IPS-15b (cell line): ENCODE measurements at regions not wholly inside any gene's neighbourhood (a gene's known extent, or its start where the extent isn't known, plus 50 kb on each side); places are given as distances from the start of the nearest gene placed in this dataset.
"Not testable (repeated sequence)": the region's sequence is repeated elsewhere in the genome, so short reads cannot be mapped to it uniquely, and the experiment has no call there.

Experiments used
- H3K27me3 ChIP-seq: one replicate; pipeline ENCODE4 v1.6.1; 2013; ENCODE audit warnings: low read length; ENCODE audit not compliant: control insufficient read depth, insufficient read depth
- H3K36me3 ChIP-seq: one replicate; pipeline ENCODE4 v1.6.1; 2013; ENCODE audit warnings: low read length; ENCODE audit not compliant: control insufficient read depth, insufficient read depth
- H3K4me1 ChIP-seq: one replicate; pipeline ENCODE4 v1.6.1; 2013; ENCODE audit warnings: mild to moderate bottlenecking, low read length; ENCODE audit not compliant: control insufficient read depth, insufficient read depth
- H3K4me3 ChIP-seq: one replicate; pipeline ENCODE4 v1.5.1; 2013; ENCODE audit warnings: low read depth, low read length
- H3K9ac ChIP-seq: one replicate; pipeline ENCODE4 v1.6.1; 2013; ENCODE audit warnings: low read depth, mild to moderate bottlenecking, low read length
- H3K9me3 ChIP-seq: one replicate; pipeline ENCODE4 v1.6.1; 2013; ENCODE audit warnings: mild to moderate bottlenecking, low read length; ENCODE audit not compliant: control insufficient read depth, insufficient read depth

DNA sequence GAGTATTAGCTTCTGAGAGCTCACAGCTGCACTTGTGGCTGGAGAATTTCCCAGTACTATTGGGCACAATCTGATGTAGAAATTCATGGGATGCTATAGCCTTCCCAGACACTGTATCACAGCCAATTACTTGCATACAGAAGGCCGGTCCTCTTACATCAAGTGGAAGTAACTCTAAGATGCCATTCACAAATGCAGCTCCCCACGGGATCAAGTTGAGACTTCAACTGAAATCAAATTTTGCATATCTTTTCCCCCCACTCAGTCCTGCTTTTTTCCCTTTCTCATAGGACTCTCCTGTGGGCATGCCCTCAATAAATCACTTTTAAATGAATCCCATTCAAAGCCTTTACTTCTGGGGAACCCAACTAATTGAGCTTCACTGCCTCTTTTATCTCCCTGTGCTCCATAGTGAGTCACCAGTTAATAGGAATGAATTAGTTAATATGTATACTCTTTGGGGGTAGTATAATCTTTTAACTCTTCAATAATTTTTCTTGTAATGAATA, 1970.8 kb downstream of the OLFM4 start:
- Histone ChIP-seq H3K4me3 (no peak overlapping the region), H3K9ac (no peak overlapping the region), H3K36me3 (no peaks in the 10 kb centered on the region), H3K27me3 (no peaks in the 10 kb centered on the region), H3K9me3 (peaks cover 6% of the 10 kb centered on the region), H3K4me1 (peaks cover 31% of the 10 kb centered on the region)

DNA sequence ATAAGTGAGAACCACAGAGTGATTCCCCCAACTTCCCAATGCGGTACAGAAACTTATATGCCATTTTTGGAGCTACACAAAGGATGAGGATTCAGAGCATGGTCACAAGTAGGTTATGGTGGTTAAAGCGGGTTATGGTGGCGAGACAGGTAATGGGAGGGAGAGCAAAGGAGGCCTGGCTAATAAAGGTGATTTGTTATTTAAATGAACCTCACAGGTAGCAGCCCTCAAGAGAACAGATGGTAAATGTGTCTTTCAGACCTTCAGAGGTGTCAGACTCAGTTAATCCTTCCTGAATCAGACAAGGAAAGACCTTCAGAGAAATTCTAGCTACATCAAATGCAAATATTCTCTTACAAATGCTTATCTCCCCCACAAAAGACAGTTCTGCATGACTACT, 1971.4 kb downstream of the OLFM4 start:
- peaks cover 6% of the 10 kb centered on the region for H3K9me3 ChIP-seq
- H3K4me3 ChIP-seq = no peak overlapping the region
- H3K9ac ChIP-seq = no peak overlapping the region
- peaks cover 4% of the 10 kb centered on the region for H3K36me3 ChIP-seq
- no peaks in the 10 kb centered on the region for H3K27me3 ChIP-seq
- peaks cover 31% of the 10 kb centered on the region for H3K4me1 ChIP-seq

DNA sequence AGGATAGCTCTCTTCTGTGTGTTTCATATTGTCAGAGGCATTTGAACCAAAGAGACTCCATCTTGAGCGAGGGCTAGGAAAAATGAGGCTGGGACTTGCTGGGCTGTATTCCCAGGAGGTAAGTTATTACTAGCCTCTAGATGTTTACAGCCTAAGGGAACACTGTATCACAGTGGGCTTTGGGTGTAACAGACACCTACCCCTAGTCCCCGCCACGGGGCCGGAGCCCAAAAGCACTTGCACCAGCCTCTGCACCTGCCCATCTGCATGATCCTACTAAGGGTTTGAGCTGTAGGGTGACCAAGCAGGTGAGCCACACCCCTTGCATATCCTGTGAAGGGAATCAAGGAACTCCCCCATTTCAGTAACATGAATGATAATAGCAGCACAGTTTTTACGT, 1972.2 kb downstream of the OLFM4 start:
- peaks cover 6% of the 10 kb centered on the region for H3K9me3 ChIP-seq
- H3K27me3 ChIP-seq = no peaks in the 10 kb centered on the region
- peak overlapping the region; percentile 26 for H3K9ac ChIP-seq
- peak overlapping the region; percentile 2 for H3K4me3 ChIP-seq
- H3K4me1 ChIP-seq = peaks cover 31% of the 10 kb centered on the region
- peaks cover 7% of the 10 kb centered on the region for H3K36me3 ChIP-seq

DNA sequence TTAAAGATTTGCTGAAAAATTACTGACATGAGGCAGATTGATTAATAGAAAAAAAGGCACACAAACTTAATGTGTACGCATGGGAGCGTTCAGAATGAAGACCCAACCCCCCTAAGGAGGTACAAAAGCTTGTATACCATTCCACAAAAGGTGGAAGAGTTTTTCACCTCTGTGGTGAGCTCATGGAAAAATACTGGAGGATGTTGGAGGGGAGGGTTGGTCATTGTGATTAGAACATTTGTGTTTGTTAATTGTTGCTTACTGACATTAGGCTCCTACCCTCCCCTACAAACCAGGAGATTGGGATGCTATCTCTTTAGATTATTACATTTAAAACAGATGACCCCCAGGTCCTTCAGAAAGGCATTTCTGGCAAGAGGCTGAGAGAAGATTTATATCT, 1973.3 kb downstream of the OLFM4 start:
- Histone ChIP-seq H3K4me3 (no peak overlapping the region), H3K9me3 (no peaks in the 10 kb centered on the region), H3K4me1 (peaks cover 31% of the 10 kb centered on the region), H3K36me3 (peaks cover 7% of the 10 kb centered on the region), H3K27me3 (no peaks in the 10 kb centered on the region), H3K9ac (no peak overlapping the region)

DNA sequence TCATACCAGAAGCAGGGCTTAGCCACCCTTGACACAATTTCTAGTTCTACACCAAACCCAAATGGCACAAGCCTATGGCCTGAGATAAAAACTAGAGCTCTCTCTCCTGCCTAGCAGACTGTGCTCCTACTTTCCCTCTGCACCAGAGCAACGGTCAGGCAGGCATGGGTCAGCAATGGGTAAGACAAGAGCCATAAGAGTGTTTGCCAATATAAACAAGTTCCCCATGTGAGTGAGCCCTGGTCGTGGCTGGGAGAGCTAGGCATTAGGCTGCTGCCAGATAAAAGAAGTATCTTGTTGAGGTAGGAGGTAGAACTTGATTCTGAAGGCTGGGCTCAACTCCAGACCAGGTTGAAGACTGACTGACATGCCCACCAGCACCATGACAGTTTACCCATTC, 1979.1 kb downstream of the OLFM4 start:
- Histone ChIP-seq H3K9ac (no peak overlapping the region), H3K27me3 (no peaks in the 10 kb centered on the region), H3K4me1 (no peaks in the 10 kb centered on the region), H3K36me3 (peaks cover 7% of the 10 kb centered on the region), H3K4me3 (no peak overlapping the region), H3K9me3 (no peaks in the 10 kb centered on the region)

DNA sequence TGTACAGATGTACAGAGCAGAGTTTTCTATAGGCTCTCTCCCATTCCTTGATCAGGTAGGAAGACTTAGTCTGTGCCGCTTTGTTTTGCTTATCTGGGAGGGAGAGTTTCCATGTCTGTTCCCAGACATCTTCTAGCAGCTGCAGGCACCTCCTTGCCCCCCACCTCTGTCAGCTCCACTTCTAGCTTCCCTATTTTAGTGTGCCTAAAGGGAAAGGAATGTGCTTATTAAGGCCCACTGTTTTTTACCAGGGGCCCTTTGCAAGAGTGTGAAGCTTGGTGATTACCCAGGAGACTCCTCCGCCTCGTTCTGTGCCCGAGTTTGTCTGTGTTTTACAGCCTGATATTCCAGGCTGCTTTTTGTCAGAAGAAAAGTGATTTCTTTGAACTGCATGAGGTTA, 1984.4 kb downstream of the OLFM4 start:
- no peak overlapping the region for H3K4me3 ChIP-seq
- H3K9me3 ChIP-seq = no peaks in the 10 kb centered on the region
- no peaks in the 10 kb centered on the region for H3K27me3 ChIP-seq
- no peaks in the 10 kb centered on the region for H3K36me3 ChIP-seq
- H3K9ac ChIP-seq = no peak overlapping the region
- peaks cover 3% of the 10 kb centered on the region for H3K4me1 ChIP-seq

DNA sequence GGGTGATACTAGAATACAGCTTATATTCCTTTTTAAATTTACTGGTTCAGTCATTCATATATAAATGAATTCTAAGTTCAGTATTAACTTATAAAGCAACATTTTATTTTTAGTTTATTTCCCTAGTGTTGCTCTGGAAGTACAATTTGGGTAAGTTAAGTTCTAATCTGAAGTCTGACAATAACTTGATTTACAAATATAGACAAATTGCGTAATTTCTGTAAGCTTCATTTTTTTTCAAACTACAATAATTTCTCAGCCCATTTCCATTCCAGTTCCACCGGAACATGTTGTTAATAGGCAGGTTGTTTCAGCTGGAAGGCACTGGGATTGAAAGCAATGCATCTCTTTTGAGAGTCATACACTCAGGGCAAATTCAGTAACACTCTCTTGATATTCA, 2000.7 kb downstream of the OLFM4 start:
- peaks cover 5% of the 10 kb centered on the region for H3K36me3 ChIP-seq
- peaks cover 5% of the 10 kb centered on the region for H3K9me3 ChIP-seq
- no peaks in the 10 kb centered on the region for H3K27me3 ChIP-seq
- no peak overlapping the region for H3K4me3 ChIP-seq
- H3K9ac ChIP-seq = no peak overlapping the region
- H3K4me1 ChIP-seq = no peaks in the 10 kb centered on the region

DNA sequence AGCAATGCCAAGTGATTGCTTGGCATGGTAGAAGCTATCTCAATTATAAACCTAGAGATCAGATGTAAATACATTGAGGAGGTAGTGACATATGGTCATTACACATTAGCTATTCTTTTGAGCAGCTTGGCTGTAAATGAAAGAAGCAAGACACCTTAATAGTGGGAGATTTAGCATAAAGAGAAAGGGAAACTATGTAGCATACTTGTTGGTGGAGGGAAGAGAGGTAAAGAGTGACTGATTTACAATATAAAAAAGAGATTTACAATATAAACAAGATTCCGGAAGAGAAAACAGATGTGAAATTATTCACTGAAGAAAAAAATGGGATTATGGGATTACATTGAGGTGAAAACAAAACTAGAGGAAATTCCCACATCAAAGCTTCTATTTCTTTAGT, 2009.6 kb downstream of the OLFM4 start:
- Histone ChIP-seq H3K9me3 (no peaks in the 10 kb centered on the region), H3K9ac (no peak overlapping the region), H3K4me3 (no peak overlapping the region), H3K27me3 (no peaks in the 10 kb centered on the region), H3K36me3 (no peaks in the 10 kb centered on the region), H3K4me1 (peaks cover 17% of the 10 kb centered on the region)

DNA sequence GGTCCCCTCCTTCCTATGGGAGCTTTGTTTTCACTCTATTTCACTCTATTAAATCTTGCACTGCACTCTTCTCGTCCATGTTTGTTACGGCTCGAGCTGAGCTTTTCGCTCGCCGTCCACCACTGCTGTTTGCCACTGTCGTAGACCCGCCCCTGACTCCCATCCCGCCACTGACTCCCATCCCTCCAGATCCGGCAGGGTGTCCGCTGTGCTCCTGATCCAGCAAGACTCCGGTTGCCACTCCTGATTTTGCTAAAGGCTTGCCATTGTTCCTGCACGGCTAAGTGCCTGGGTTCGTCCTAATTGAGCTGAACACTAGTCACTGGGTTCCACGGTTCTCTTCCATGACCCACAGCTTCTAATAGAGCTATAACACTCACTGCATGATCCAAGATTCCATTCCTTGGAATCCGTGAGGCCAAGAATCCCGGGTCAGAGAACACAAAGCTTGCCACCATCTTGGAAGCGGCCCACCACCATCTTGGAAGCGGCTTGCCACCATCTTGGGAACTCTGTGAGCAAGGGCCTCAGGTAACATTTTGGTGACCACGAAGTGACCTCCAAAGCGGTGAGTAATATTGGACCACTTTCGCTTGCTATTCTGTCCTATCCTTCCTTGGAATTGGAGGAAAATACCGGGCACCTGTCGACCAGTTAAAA, 2025.4 kb downstream of the OLFM4 start:
- not testable (repeated sequence) for H3K9ac ChIP-seq, H3K4me1 ChIP-seq, H3K27me3 ChIP-seq, H3K36me3 ChIP-seq, H3K9me3 ChIP-seq, H3K4me3 ChIP-seq

DNA sequence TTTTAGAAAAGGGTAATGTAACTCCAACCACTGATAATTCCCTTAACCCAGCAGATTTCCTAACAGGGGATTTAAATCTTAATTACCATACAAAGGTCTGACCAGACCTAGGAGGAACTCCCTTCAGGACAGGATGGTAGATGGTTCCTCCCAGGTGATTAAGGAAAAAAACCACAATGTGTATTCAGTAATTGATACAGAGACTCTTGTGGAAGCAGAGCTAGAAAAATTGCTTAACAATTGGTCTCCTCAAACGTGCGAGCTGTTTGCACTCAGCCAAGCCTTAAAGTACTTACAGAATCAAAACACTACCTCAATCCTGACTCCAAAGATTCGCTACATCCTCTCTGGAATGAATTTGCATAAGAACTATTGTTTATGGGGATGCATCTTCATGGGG, 2027.1 kb downstream of the OLFM4 start:
- not testable (repeated sequence) for H3K4me1 ChIP-seq, H3K9ac ChIP-seq, H3K9me3 ChIP-seq, H3K4me3 ChIP-seq, H3K27me3 ChIP-seq, H3K36me3 ChIP-seq

DNA sequence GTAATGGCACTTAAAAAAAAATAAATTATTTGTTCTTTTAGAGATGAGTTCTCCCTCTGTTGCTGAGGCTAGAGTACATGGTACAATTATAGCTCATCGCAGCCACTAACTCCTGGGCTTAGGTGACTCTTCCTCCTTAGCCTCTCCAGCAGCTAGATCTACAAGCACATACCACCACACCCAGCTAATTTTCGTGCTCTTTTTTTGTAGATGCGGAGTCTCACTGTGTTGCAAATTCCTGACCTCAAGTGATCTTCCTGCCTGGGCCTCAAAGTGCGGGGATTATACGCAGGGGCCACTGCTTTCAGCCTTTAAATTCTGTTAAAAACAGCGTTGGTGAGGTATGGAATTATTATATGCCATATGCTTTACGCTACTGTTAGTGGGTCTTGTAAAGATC, 2034.0 kb downstream of the OLFM4 start:
- Histone ChIP-seq H3K36me3 (no peaks in the 10 kb centered on the region), H3K4me1 (no peaks in the 10 kb centered on the region), H3K9ac (no peak overlapping the region), H3K4me3 (no peak overlapping the region), H3K9me3 (no peaks in the 10 kb centered on the region), H3K27me3 (no peaks in the 10 kb centered on the region)

DNA sequence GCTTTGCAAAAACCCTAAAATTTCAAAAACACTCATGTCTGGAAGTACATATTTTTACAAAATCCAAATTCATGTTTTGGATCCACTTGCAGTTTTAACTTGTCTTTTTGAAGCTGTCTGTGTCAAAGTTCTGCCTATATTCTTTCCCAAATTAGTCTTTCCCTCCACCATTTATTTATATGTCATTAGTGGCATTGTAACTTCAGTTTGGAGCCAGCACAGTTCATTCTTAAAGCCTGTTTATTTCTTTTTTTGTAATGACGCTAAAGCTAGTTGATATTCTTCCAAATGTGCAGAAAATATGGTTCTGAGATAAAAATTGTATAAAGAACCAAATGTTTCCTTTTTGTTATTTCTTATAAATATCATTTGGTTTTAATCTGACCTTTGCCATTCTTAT, 2039.3 kb downstream of the OLFM4 start:
- no peaks in the 10 kb centered on the region for H3K27me3 ChIP-seq
- H3K9ac ChIP-seq = no peak overlapping the region
- H3K4me3 ChIP-seq = no peak overlapping the region
- no peaks in the 10 kb centered on the region for H3K36me3 ChIP-seq
- no peaks in the 10 kb centered on the region for H3K9me3 ChIP-seq
- H3K4me1 ChIP-seq = no peaks in the 10 kb centered on the region
